IPS-11a (cell line): ENCODE measurements at regions not wholly inside any gene's neighbourhood (a gene's known extent, or its start where the extent isn't known, plus 50 kb on each side); places are given as distances from the start of the nearest gene placed in this dataset.
"Not testable (repeated sequence)": the region's sequence is repeated elsewhere in the genome, so short reads cannot be mapped to it uniquely, and the experiment has no call there.

Source experiments
- H3K4me3 ChIP-seq: one replicate; pipeline ENCODE4 v1.5.1; 2013; ENCODE audit warnings: low read depth, low read length, control low read depth

DNA sequence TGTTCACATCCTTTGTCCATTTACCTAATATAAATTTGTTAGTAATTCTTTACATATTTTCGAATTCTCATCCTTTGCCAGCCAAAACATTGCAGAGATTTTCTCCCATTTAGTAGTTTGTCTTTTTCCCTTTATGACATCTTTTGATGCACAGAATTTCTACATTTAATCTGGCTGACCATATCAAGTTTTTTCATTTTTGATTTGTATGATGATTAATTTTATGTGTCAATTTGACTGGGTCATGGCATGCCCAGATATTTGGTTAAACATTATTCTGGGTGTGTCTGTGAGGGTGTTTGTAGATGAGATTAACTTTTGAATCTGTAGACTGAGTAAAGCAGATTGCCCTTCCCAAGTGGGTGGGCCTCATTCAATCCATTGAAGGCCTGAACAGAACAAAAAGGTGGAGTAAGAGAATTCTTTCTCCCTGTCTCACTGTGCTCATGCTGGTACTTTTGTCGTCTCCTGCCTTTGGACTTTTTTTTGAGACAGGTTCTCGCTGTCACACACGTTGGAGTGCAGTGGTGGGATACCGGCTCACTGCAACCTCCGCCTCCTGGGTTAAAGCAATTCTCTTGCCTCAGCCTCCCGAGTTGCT lies 72.1 kb upstream of the EPB41L1 start:
- no peak overlapping the region for H3K4me3 ChIP-seq

GRCh38 chr20:36083200-36083599 lies 71.3 kb upstream of the EPB41L1 start:
- H3K4me3 ChIP-seq = not testable (repeated sequence)

DNA sequence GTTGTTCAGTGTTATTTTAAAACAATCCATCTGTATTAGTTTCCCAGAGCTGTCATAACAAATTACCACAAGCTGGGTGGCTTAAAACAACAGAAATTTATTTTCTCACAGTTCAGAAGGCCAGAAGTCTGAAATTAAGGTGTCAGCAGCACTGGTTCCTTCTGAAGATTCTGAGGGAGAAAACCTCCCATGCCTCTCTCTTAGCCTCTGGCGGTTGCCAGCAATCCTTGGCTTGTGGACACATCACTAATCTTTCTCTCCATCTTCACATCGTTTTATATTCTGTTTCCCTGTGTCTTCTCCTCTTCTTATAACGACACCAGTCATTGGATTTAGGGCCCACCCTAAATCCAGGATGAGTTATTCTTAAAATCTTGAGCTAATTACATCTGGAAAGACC lies 70.2 kb upstream of the EPB41L1 start:
- no peak overlapping the region for H3K4me3 ChIP-seq

DNA sequence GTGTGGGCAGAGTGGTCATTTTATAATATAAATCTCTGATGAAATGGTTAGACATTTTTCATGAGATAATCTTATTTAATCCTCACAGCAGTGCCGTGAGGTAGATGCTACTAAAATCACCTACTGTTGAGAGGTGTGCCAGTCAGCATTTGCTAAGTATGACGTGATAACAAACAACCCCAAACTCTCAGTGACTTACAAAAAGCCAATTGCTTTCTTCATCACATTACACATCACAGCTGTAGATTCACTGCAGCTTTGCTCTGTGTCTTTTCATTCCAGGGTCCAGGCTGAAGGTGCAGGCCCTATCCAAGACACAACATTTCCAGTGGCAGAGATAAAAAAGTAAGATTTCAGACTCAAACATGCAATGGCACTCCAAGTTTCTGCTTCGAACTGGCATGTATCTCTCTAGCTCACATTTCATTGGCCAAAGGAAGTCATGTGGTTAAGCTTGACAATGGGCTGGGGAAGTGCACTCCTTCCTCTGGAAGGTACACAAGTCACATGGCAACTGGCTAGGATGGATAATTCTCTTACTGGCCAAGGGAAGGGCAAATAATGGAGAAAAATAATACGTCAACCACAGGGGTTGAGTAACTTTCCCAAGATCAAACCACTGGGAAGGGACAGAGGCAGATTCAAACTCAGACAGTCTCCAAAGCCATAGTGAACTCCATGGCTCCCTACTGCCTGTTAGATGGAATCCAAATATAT lies 69.5 kb upstream of the EPB41L1 start:
- no peak overlapping the region for H3K4me3 ChIP-seq

- H3K4me3 ChIP-seq = no peak overlapping the region
These were observed 68.8 kb upstream of the EPB41L1 start for GRCh38 chr20:36085686-36086267.

DNA sequence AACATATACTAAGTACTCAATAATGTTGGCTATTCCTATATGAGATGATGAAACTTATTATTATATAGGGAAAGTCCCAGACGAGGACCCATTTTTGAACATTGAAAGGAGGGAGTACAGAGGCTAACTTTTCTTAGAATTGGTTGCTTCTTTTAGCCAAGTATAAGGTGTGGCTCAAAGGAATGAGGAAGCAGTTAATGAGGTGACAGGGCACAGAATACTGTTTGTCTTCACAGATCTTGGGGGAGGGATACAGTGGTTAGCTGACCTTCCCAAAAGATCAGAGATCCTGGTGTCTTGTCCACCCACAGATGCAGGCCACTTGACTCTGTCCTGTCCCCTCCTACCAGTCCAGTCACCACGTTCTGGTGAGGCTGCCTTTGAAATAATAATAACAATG lies 67.8 kb upstream of the EPB41L1 start:
- no peak overlapping the region for H3K4me3 ChIP-seq

- no peak overlapping the region for H3K4me3 ChIP-seq
These were observed 64.3 kb upstream of the EPB41L1 start for GRCh38 chr20:36090223-36090622.

GRCh38 chr20:36091561-36092397 lies 62.8 kb upstream of the EPB41L1 start:
- peak overlapping the region; percentile 33 for H3K4me3 ChIP-seq

- H3K4me3 ChIP-seq = peak overlapping the region; percentile 62
These were observed 62.0 kb upstream of the EPB41L1 start for GRCh38 chr20:36092398-36093024.

DNA sequence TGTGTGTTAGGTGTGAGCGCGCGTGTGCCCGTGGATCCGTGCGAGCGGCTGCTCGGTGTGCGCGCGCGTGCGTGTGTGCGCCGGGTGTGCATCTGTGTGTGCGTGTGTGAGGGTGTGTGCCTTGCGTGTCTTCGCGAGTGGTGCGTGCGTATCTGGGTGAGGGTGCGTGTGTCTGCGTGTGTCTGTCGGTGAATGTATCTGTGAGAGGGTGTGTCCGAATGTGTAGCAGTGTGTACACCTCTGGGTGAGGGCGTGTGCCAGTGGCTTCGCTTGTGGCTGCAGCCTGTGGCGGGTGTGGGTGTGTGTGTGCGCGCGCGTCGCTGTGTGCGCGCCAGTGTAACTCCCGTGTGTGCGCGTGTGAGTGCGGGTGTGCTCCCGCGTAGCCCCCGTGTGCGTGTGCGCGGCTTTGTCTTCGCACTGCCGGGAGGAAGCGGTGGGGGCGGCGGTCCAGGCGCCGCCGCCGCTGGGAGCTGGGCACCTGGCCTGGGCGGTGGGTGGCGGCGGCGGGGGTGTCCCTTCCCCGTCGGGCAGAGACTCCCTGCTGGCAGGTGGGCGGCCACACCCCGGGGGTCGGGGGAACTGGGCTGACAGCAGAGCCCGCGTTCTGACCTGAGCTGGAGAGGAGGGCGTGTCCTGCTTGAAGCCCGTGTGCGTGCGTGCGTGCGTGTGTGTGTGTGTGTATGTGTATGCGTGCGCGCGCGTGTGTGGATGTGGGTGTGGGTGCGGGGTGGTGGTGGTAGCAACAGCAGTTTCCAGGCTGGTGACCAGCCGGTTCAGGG lies 61.3 kb upstream of the EPB41L1 start:
- peak overlapping the region; percentile 62 for H3K4me3 ChIP-seq

GRCh38 chr20:36093804-36094145 lies 60.8 kb upstream of the EPB41L1 start:
- H3K4me3 ChIP-seq = peak overlapping the region; percentile 62

GRCh38 chr20:36094497-36094896 lies 60.0 kb upstream of the EPB41L1 start:
- H3K4me3 ChIP-seq = no peak overlapping the region

DNA sequence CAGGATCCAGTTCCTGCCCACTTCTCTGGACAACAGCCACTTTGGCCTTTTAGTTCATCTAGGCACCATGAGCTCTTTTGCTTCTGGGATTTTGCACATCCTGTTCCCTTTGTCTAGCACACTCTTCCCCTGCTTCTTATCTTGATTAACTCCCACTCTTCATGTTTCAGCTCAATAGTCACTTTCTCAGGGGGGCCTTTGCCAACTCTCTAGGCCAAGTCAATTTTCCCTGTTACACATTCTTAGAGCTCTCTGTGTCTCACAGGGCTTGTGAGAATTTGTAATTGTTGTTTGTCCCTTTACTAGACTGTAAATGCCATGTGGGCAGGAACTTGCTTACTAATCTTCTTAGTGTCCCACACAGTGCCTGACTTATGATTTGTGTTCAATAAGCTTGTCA lies 58.1 kb upstream of the EPB41L1 start:
- no peak overlapping the region for H3K4me3 ChIP-seq

DNA sequence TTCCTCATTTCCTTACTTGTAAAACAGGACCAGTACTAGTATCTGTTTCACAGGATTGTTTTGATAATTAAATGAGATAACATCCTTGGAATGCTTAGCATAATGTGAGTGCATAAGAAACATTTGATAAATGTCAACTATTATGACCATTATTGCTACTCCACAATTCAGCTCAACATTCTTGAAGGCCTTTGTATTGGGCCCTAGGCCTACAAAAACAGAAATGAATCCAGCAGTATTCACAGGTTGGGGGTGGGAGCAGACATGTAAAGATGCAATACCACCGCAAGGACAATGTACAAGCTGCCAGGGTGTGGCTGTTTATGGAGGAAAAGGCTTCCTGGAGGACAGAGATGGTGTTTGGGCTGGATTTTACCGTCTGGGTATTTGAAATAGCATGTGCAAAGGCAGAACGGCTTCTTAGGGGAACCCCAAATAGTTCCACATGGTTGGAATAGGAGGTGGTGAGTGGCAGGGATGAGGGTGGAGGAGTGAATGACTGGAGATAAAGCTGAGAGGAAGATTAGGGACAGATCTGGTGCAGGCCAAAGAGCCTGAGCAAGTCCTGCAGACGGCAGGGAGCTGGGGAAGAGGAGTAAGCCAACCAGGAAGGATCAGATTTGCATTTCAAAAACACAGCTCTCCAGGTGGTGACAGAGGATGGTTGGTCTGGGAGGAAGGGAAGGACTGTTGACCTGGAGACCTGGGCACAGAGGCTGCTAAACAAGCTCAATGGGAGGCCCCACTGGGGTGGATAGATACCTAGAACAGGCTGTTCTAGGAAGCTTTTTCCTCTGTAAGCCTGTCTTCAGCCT lies 57.0 kb upstream of the EPB41L1 start:
- H3K4me3 ChIP-seq = no peak overlapping the region

- no peak overlapping the region for H3K4me3 ChIP-seq
These were observed 56.2 kb upstream of the EPB41L1 start for GRCh38 chr20:36098364-36098763.

DNA sequence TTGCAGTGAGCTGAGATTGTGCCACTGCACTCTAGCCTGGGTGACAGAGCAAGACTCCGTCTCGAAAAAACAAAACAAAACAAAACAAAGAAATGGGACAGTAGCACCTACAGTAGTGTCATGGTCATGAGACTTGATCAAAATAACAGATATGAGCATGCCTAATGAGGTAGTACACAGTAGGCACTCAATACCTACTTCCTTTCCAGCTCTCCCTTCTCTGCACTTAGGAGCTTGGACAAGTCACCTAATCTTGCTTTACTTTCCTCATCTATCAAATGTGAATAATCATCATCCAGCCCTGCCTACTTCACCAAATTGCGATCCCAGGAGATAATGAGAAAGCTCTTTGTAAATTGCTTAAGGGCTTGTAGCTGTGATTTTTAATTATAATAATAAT lies 55.4 kb upstream of the EPB41L1 start:
- no peak overlapping the region for H3K4me3 ChIP-seq

- no peak overlapping the region for H3K4me3 ChIP-seq
These were observed 53.3 kb upstream of the EPB41L1 start for GRCh38 chr20:36101192-36101591.

GRCh38 chr20:36102306-36102705 lies 52.2 kb upstream of the EPB41L1 start:
- no peak overlapping the region for H3K4me3 ChIP-seq

DNA sequence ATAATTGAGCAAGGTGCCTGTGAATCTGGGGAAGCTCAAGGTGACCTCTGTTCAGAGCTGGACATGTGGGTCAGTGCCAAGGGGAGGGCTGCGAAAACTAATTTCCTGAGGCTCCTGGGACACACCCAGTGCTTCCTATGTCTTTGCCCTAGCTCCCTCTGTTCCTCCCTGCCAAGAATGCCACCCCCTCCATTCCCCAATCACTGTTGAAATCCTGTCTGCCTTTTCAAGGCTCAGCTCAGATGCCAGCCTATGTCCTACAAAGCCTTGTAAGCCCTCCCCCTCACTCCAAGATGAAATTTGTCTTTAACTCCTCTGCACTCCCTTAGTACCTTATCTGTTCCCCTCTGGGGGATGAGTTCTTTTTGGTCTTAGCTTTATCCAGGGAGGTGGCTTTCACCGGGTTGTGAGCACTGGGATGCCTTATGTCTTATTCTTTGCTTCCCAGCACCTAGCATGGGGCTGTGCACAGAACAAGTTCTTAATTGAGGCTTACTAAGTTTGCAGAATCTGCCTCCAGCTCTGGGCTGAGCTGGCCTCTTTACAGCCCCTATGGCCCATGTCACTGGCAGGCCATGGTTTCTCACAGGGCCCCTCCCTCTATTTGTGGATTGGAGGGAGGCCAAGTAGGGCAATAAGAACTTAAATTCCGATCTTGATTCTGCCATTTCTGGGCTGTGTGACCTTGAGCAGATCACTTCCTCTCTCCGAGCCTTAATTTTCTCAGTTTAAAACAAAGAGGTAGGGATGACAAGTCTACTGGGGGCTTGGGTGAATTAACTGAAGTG lies 51.5 kb upstream of the EPB41L1 start:
- H3K4me3 ChIP-seq = no peak overlapping the region
